OCI-M2 (cell line): ENCODE measurements at regions not wholly inside any gene's neighbourhood (a gene's known extent, or its start where the extent isn't known, plus 50 kb on each side); places are given as distances from the start of the nearest gene placed in this dataset.
"Not testable (repeated sequence)": the region's sequence is repeated elsewhere in the genome, so short reads cannot be mapped to it uniquely, and the experiment has no call there.

ENCODE experiments used
- DNase-seq: peaks from one replicate; lab custom pipeline; 2025; ENCODE audit not compliant: unreplicated experiment; lab: John Stamatoyannopoulos, UW

GRCh38 chr3:94794563-94794962 lies 731.7 kb downstream of the NSUN3 start:
- DNase-seq, result no peak

- DNase-seq, result no peak
Observed at GRCh38 chr3:94799420-94800060, 736.7 kb downstream of the NSUN3 start.

- no peak for DNase-seq
Observed at GRCh38 chr3:94811836-94812235, 749.0 kb downstream of the NSUN3 start.

- no peak for DNase-seq
Observed at GRCh38 chr3:94821241-94821640, 758.4 kb downstream of the NSUN3 start.

- DNase-seq, result no peak
Observed at GRCh38 chr3:94822298-94822697, 759.4 kb downstream of the NSUN3 start.

- DNase-seq, result not testable (repeated sequence)
Observed at GRCh38 chr3:94846251-94846650, 783.4 kb downstream of the NSUN3 start.

- DNase-seq, result no peak
Observed at GRCh38 chr3:94862703-94863102, 799.8 kb downstream of the NSUN3 start.

GRCh38 chr3:94869059-94869547 lies 806.2 kb downstream of the NSUN3 start:
- DNase-seq, result no peak

- DNase-seq, result no peak
Observed at GRCh38 chr3:94873751-94874150, 810.9 kb downstream of the NSUN3 start.

- DNase-seq, result no peak
Observed at GRCh38 chr3:94875149-94875548, 812.3 kb downstream of the NSUN3 start.

GRCh38 chr3:94887065-94887464 lies 824.2 kb downstream of the NSUN3 start:
- no peak for DNase-seq

GRCh38 chr3:94896994-94897393 lies 834.1 kb downstream of the NSUN3 start:
- no peak for DNase-seq

- DNase-seq, result no peak
Observed at GRCh38 chr3:94904156-94904674, 841.4 kb downstream of the NSUN3 start.

- no peak for DNase-seq
Observed at GRCh38 chr3:94909726-94910125, 846.9 kb downstream of the NSUN3 start.

- DNase-seq, result no peak
Observed at GRCh38 chr3:94912656-94913055, 849.8 kb downstream of the NSUN3 start.

GRCh38 chr3:94927175-94927574 lies 864.3 kb downstream of the NSUN3 start:
- no peak for DNase-seq

- DNase-seq, result no peak
Observed at GRCh38 chr3:94928921-94929320, 866.1 kb downstream of the NSUN3 start.

- no peak for DNase-seq
Observed at GRCh38 chr3:94935738-94936580, 873.1 kb downstream of the NSUN3 start.

GRCh38 chr3:94937980-94938379 lies 875.1 kb downstream of the NSUN3 start:
- no peak for DNase-seq

GRCh38 chr3:94946683-94947082 lies 883.8 kb downstream of the NSUN3 start:
- no peak for DNase-seq

GRCh38 chr3:94961423-94962100 lies 898.7 kb downstream of the NSUN3 start:
- DNase-seq, result no peak
